Mononuclear cell (primary cell): ENCODE measurements at regions not wholly inside any gene's neighbourhood (a gene's known extent, or its start where the extent isn't known, plus 50 kb on each side); places are given as distances from the start of the nearest gene placed in this dataset.

Source experiments
- H3K27me3 ChIP-seq: 2 replicates; pipeline ENCODE4 v1.6.0; 2011; ENCODE audit warnings: low read length, control low read depth; ENCODE audit not compliant: insufficient read depth
- H3K4me1 ChIP-seq: 2 replicates; pipeline ENCODE4 v1.5.1; 2011; ENCODE audit warnings: mild to moderate bottlenecking, low read length, control low read depth; ENCODE audit not compliant: insufficient read depth
- H3K4me3 ChIP-seq: 2 replicates; pipeline ENCODE4 v1.5.1; 2011; ENCODE audit warnings: mild to moderate bottlenecking, low read length, moderate library complexity
- H3K9me3 ChIP-seq: 2 replicates; pipeline ENCODE4 v1.5.1; 2011; ENCODE audit warnings: low read depth, mild to moderate bottlenecking, control low read depth, low read length

GRCh38 chr6:41440958-41441357 is 105.2 kb upstream of the FOXP4 start:
- Histone ChIP-seq H3K4me1 (peaks cover 41% of the 10 kb centered on the region), H3K27me3 (peaks cover 10% of the 10 kb centered on the region), H3K9me3 (no peaks in the 10 kb centered on the region), H3K4me3 (no peak overlapping the region)

GRCh38 chr6:41441598-41442351 is 104.4 kb upstream of the FOXP4 start:
- Histone ChIP-seq H3K4me1 (peaks cover 41% of the 10 kb centered on the region), H3K9me3 (no peaks in the 10 kb centered on the region), H3K4me3 (no peak overlapping the region), H3K27me3 (peaks cover 10% of the 10 kb centered on the region)

GRCh38 chr6:41442352-41442672 is 103.9 kb upstream of the FOXP4 start:
- H3K4me3 ChIP-seq, result no peak overlapping the region
- peaks cover 10% of the 10 kb centered on the region for H3K27me3 ChIP-seq
- H3K4me1 ChIP-seq, result peaks cover 41% of the 10 kb centered on the region
- no peaks in the 10 kb centered on the region for H3K9me3 ChIP-seq

DNA sequence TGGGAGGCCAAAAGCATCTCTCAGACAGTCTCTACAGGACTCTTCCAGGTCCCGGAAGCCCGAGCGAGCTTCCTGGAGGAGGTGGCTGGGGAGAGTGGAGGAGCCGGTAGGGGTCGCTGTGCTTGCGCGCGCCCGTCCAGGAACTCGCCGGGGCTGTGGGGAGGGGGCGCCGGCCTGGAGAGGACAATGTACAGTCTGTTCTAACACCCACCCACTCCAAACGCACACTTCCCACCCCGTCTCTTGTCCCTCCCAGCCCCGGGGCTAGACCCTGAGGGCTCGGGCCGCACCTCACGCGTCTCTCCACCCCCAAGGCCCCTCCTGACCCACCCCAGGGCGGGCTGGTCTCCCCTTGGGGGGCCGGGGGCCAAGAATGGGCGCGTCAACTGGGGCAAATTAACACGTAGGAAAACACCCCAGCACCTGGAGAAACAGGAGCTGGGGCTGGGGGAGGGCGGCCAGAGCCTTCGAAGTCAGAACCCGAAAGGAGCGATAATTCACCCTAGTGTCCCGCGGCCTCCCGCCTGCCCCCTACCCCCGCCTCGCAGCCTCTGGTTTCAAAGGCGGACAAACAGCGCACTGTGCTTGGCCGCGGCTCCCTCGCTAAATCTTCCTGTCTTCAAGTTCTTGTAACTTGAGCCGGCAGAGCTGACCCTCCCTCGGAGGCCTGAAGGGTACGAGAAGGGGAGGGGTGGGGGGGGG is 103.2 kb upstream of the FOXP4 start:
- peaks cover 10% of the 10 kb centered on the region for H3K27me3 ChIP-seq
- H3K4me1 ChIP-seq, result peaks cover 41% of the 10 kb centered on the region
- H3K9me3 ChIP-seq, result no peaks in the 10 kb centered on the region
- H3K4me3 ChIP-seq, result no peak overlapping the region

DNA sequence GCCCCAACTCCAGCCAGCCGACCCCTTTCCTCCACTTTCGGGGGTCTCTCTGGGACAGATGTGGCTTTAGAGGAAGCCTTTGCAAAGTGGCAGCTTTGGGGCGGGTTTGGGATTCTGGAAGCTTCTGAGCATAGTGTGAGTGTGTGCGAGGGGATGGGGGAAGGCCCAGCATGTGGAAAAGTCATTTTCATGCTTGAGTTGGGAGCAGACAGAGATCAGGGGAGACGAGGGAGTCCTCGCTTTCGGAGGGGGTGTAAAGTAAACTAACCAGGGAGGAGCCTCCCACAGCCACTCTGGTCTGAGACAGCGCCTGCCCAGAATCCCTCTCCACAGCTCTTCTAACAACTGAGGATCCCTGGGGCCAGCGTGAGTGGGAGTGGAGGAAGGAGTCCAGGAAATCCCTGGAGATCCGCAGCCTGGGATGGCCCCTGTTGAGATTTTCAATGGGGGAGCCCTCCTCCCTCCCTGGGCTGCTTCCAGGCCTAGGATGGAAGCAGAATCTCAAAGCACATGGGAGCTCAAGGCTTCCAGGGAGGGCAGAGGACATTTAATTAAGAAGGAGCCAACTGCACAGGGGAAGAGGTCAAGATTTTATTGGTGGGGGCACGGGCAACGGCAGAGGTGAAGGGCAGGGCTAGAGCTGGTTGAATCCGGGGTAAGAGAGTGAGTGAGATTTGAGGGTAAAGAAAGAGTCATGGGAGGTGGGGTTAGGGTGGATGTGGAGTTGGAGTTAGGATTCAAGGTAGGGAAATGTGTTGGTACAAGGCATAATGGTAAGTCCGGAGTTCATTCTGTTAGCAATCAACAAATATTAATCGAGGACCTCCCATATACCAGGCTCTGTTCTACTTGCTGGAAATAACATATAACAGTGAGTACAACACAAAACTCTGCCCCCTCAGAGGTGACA is 102.3 kb upstream of the FOXP4 start:
- no peaks in the 10 kb centered on the region for H3K9me3 ChIP-seq
- H3K27me3 ChIP-seq, result peaks cover 9% of the 10 kb centered on the region
- H3K4me1 ChIP-seq, result peaks cover 41% of the 10 kb centered on the region
- no peak overlapping the region for H3K4me3 ChIP-seq

DNA sequence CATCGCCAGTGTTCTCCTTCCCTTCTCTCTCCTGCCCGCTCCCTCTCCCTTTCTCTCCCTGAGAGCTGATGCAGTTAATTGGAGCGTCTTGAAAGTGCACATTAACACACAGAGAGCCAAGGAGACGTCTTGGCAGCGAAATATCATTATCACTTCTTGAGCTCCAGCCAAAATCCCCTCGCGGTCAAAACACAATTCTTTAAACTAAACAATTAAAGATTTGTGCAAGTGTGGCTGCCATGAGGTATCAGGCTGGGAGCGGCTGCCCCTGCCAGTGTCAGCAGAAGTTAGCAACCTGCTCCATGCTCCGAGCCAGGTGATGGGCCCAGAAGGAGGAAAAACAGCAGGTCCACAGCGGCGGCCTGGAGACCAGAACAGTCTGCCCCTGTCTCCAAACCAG is 100.9 kb upstream of the FOXP4 start:
- Histone ChIP-seq H3K9me3 (no peaks in the 10 kb centered on the region), H3K27me3 (peaks cover 6% of the 10 kb centered on the region), H3K4me1 (peaks cover 29% of the 10 kb centered on the region), H3K4me3 (no peak overlapping the region)

DNA sequence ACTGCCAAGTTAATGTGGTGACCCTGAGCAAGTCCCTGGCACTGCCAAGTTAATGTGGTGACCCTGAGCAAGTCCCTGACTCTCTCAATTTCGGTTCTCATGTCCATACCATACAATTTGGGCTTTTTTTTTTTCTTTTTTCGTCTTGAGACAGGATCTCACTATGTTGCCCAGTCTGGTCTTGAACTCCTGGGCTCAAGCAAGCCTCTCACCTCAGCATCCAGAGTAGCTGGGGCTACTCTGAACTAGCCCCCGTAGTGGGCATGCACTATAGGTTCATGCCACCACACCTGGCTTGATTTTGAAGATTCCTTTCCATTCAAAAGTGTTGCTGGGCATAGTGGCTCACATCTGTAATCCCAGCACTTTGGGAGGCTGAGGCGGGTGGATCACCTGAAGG is 100.0 kb upstream of the FOXP4 start:
- no peak overlapping the region for H3K4me3 ChIP-seq
- H3K4me1 ChIP-seq, result peaks cover 21% of the 10 kb centered on the region

DNA sequence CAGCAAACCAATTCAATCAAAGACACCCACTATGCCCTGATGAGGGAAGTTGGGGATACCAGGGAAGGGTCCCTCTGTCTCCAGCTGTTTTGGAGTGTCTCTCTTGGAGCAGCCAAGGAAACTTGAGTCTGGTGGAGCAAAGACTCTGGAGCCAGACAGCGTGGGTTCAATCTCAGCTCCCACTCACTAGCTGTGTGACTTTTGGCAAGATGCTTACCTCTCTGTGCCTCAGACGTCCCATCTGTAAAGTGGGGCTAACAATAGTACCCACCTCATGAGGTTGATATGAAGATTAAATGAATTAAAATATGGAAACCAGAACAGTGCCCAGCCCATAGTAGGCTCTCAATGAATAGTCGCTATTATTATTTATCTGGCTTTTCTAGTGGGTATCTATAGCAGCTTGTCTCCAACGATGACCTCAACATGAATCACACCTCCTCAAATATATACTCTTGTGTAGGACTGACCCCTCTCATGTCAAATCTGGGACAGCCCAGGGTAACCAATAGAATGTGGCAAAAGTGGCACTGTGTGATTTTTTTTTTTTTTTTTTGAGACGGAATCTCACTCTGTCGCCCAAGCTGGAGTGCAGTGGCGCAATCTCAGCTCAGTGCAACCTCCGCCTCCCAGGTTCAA is 99.2 kb upstream of the FOXP4 start:
- H3K9me3 ChIP-seq, result no peaks in the 10 kb centered on the region
- peaks cover 12% of the 10 kb centered on the region for H3K4me1 ChIP-seq
- H3K27me3 ChIP-seq, result peaks cover 6% of the 10 kb centered on the region
- no peak overlapping the region for H3K4me3 ChIP-seq

More for the DNA sequence above, 100.0 kb upstream of the FOXP4 start:
- Histone ChIP-seq H3K27me3 (peaks cover 6% of the 10 kb centered on the region), H3K9me3 (no peaks in the 10 kb centered on the region)

DNA sequence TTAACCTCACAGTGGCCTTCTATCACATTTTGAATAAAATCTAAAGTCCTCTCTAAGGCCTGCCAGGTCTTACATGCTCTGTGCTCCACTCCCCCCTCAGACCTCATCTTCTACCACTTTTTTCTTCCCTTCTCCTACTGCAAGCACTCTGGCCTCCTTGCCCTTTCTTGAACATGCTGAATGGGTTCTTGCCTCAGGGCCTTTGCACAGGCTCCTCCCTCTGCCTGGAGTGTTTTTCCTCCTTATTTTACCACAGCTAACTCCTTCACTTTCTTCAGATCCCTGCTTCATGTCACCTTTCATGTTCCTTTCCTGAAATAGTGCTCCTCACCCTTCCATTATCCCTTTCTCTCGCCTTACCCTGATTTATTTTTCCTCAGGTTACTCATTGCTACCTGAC is 97.9 kb upstream of the FOXP4 start:
- Histone ChIP-seq H3K4me1 (no peaks in the 10 kb centered on the region), H3K4me3 (no peak overlapping the region), H3K27me3 (no peaks in the 10 kb centered on the region), H3K9me3 (no peaks in the 10 kb centered on the region)

GRCh38 chr6:41449399-41450245 is 96.6 kb upstream of the FOXP4 start:
- H3K4me3 ChIP-seq, result no peak overlapping the region
- no peaks in the 10 kb centered on the region for H3K9me3 ChIP-seq
- no peaks in the 10 kb centered on the region for H3K4me1 ChIP-seq
- no peaks in the 10 kb centered on the region for H3K27me3 ChIP-seq

DNA sequence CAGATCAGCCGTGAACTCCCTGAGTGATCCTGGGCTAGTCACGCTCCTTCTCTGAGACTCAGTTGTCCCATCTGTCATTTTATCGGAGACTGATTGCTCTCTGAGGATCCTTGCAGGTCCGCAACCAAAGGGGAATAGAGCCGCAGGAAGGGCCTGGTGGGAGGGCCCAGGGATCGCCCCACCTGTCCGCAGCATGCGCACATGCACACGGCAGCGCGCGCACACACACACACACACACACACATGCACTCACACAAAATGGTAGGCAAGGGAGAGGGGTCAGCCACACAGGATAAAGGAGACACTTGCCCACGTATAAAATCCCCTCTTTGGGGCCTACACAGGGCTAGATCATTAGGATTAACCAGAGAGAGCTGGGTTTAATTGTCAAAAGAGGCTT is 95.6 kb upstream of the FOXP4 start:
- Histone ChIP-seq H3K9me3 (no peaks in the 10 kb centered on the region), H3K4me3 (no peak overlapping the region), H3K27me3 (no peaks in the 10 kb centered on the region)

GRCh38 chr6:41451039-41451438 is 95.1 kb upstream of the FOXP4 start:
- H3K4me1 ChIP-seq, result no peaks in the 10 kb centered on the region
- no peaks in the 10 kb centered on the region for H3K9me3 ChIP-seq
- no peaks in the 10 kb centered on the region for H3K27me3 ChIP-seq
- no peak overlapping the region for H3K4me3 ChIP-seq

More for the DNA sequence above, 95.6 kb upstream of the FOXP4 start:
- H3K4me1 ChIP-seq, result no peaks in the 10 kb centered on the region

- Histone ChIP-seq H3K9me3 (no peaks in the 10 kb centered on the region), H3K4me3 (no peak overlapping the region), H3K27me3 (no peaks in the 10 kb centered on the region), H3K4me1 (no peaks in the 10 kb centered on the region)
Measured at GRCh38 chr6:41451515-41452163, 94.5 kb upstream of the FOXP4 start.

- Histone ChIP-seq H3K27me3 (no peaks in the 10 kb centered on the region), H3K9me3 (no peaks in the 10 kb centered on the region)
Measured at GRCh38 chr6:41452763-41453162, 93.4 kb upstream of the FOXP4 start.

More at GRCh38 chr6:41452763-41453162, 93.4 kb upstream of the FOXP4 start:
- no peak overlapping the region for H3K4me3 ChIP-seq
- no peaks in the 10 kb centered on the region for H3K4me1 ChIP-seq
